GM21360 (cell line): ENCODE measurements at regions not wholly inside any gene's neighbourhood (a gene's known extent, or its start where the extent isn't known, plus 50 kb on each side); places are given as distances from the start of the nearest gene placed in this dataset.
A peak's percentile ranks its signal among the peaks of the same experiment; 100 is the strongest.

ENCODE experiments used
- ATAC-seq: cut with Tn5 transposase; IDR thresholded peaks from one replicate; pipeline ENCODE4 v1.9.1; 2021; ENCODE audit warnings: mild to moderate bottlenecking, moderate library complexity; ENCODE audit not compliant: unreplicated experiment

DNA sequence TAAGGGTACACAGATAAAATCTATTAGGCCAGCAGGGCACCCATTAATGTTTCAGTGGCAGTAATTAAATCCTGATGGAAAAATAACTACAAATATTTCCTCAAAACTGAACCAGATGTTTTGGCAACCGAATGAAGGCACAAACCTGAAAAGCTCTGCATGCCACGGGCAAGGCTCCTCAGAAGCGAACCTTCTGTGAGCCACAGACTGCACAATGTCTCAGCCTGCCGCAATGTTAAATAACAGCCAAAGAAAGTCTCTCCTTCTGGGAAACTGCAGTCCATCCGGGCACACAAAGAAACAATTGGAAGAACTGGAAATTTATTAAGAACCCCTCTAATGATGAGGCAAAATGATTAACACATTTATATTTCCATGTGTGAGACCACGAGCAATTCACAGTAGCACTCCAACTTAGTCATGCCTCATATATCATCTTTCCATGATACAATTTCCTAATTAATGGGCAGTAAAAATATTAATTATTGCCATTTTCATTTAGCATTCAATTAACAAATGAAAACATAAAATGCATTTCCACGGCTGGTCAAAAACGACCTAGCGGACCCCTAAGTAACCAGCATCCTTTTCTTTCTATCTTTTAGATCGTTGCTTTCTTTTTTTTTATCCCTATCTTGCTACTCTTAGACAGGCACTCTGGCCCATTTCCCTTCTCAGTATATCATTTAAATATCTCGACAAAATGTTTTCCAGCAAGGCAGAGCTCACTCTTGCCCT lies 237.5 kb downstream of the EPHA4 start:
- no peak for ATAC-seq

- no peak for ATAC-seq
Observed at GRCh38 chr2:221335219-221335752, 236.8 kb downstream of the EPHA4 start.

GRCh38 chr2:221336967-221337366 lies 235.1 kb downstream of the EPHA4 start:
- ATAC-seq: no peak

DNA sequence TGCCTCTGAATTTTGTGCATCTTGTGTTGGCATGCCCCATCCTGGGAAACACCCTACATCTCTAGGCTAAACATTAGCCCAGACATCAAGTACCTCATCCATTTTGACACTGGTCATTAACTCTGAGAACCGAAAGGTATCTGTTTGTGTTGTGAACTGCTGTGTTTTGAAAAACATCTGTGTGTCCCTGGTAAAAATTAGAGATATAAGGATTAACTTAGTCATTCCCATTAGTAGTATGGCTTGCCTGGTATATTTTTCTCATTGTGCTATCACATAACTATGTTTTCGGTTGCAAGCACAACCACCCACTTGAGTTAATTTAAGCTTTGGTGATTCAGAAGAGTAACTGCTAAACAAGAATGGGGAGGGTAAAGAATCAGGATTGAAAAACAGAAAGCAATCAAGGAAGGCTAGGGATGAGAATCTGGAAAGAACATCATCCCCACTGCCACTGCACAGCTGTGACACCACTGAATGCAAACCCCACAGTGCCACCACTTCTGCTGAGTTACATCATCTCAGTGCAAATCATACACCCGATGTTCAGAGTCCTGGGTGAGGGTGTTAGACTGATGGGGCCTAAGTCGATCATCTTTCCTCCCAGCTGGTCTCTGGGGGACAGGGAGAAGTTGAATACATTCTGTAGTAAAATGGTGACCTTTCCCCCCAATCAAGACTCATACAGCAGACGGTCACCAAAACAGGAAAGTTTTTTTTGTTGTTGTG lies 234.0 kb downstream of the EPHA4 start:
- no peak for ATAC-seq

DNA sequence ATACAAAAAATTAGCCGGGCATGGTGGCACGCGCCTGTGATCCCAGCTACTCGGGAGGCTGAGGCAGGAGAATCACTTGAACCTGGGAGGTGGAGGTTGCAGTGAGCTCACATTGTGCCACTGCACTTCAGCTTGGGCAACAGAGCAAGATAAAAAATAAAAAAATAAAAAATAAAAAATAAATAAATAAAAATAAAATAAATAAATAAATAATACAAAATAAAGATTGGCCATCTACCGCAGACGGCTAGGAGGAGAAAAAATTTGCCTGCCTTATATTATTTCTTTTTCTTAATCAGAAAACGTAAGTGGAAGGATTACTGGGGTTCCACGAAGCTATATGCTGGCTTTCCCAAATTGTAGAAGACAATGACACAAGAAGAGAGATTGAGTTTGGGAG lies 229.7 kb downstream of the EPHA4 start:
- no peak for ATAC-seq

DNA sequence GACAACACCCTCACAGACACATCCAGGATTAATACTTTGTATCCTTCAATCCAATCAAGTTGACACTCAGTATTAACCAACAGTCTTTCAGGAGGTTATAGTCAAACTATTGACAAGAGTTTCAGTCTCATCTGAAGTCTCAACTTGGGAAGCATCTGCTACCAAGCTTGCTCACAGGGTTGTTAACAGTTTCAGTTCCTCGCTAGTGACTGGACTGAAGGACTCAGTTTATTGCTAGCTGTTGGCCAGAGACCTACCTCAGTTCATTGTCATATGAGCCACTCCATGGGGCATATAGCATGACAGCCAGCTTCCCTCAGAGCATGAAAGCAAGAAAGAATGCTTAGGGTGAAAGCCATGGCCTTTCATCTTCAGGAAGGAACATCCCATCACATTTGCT lies 228.6 kb downstream of the EPHA4 start:
- ATAC-seq: peak; percentile 71

- no peak for ATAC-seq
Observed at GRCh38 chr2:221345516-221345915, 226.6 kb downstream of the EPHA4 start.

- no peak for ATAC-seq
Observed at GRCh38 chr2:221346411-221346810, 225.7 kb downstream of the EPHA4 start.

DNA sequence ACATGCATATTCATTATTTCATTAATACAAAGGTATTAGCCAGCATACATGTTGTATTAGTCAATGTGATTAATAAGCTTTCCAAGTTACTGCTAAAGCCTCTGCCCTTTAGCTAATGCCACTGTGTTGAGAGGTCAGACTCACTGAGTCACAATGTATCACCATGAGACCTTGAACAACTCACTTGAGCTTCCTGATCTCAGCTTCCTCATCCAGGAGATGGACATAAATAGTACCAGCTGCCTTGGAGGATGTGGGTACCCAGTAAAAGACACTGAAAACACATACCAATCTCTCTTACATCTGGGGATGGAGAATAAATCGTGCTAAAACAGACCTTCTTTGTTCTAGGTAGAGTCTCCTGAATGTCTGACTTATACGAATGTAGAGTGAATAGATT lies 224.6 kb downstream of the EPHA4 start:
- no peak for ATAC-seq

- no peak for ATAC-seq
Observed at GRCh38 chr2:221350616-221351015, 221.5 kb downstream of the EPHA4 start.

GRCh38 chr2:221353201-221353600 lies 218.9 kb downstream of the EPHA4 start:
- ATAC-seq: no peak

DNA sequence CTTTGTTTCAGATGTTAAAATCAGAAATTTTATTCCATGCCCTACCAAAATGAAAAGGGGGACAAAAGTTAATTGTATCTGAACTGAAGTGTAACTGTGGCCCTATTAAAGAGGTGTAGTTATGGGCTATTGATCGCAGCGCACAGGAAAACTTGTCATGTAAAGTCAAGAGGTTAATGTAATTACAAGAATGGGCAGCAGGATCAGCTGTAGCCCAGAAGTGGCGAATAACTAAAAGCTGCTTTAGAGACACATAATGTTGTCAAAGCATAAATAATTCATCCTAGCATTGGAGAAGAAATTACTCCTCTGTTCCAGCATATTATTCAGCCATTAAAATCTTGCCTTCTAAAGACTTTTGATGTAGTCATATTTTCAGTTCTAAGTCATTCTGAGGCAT lies 211.8 kb downstream of the EPHA4 start:
- no peak for ATAC-seq

GRCh38 chr2:221360742-221361141 lies 211.4 kb downstream of the EPHA4 start:
- ATAC-seq: no peak

GRCh38 chr2:221361633-221362032 lies 210.5 kb downstream of the EPHA4 start:
- no peak for ATAC-seq

- no peak for ATAC-seq
Observed at GRCh38 chr2:221364672-221365071, 207.4 kb downstream of the EPHA4 start.
